HFFc6 (cell line): ENCODE measurements at regions not wholly inside any gene's neighbourhood (a gene's known extent, or its start where the extent isn't known, plus 50 kb on each side); places are given as distances from the start of the nearest gene placed in this dataset.
"Not testable (repeated sequence)": the region's sequence is repeated elsewhere in the genome, so short reads cannot be mapped to it uniquely, and the experiment has no call there.

ENCODE experiments used
- DNase-seq: peaks from one replicate; pipeline ENCODE4 v3.0.0-alpha.2; 2018
- H3K27ac Mint-ChIP-seq: 2 replicates; pipeline ENCODE4 v1.8.0; 2020; ENCODE audit warnings: mild to moderate bottlenecking, mixed read lengths
- H3K27me3 Mint-ChIP-seq: 2 replicates; pipeline ENCODE4 v1.8.0; 2021; ENCODE audit warnings: mild to moderate bottlenecking, moderate library complexity, mixed read lengths; ENCODE audit not compliant: insufficient read depth
- H3K36me3 Mint-ChIP-seq: 2 replicates; pipeline ENCODE4 v1.8.0; 2021; ENCODE audit warnings: low read depth, mixed read lengths
- H3K4me1 Mint-ChIP-seq: 2 replicates; pipeline ENCODE4 v1.8.0; 2020; ENCODE audit warnings: low read depth, mixed read lengths
- H3K4me3 Mint-ChIP-seq: 2 replicates; pipeline ENCODE4 v1.8.0; 2020; ENCODE audit warnings: mild to moderate bottlenecking, moderate library complexity, mixed read lengths
- H3K9me3 Mint-ChIP-seq: 2 replicates; pipeline ENCODE4 v1.8.0; 2020; ENCODE audit warnings: mild to moderate bottlenecking, mixed read lengths
- CTCF ChIP-seq: fragments of 200-600 bp; sonication (generic); IDR thresholded peaks from 2 replicates; pipeline ENCODE4 v1.5.0; 2021; ENCODE audit warnings: antibody characterized with exemption, mild to moderate bottlenecking

- no peak overlapping the region for H3K27ac Mint-ChIP-seq
These were observed 324.9 kb upstream of the COL8A1 start for GRCh38 chr3:99313485-99313884.

GRCh38 chr3:99298661-99299060 is 339.7 kb upstream of the COL8A1 start:
- Mint-ChIP-seq H3K4me3 (no peak overlapping the region), H3K9me3 (peaks cover 6% of the 10 kb centered on the region; the same call in 1 of the 2 replicates), H3K36me3 (peaks cover 6% of the 10 kb centered on the region; the same call in 1 of the 2 replicates), H3K27ac (no peak overlapping the region), H3K27me3 (no peaks in the 10 kb centered on the region; the same call in 1 of the 2 replicates), H3K4me1 (peaks cover 8% of the 10 kb centered on the region)
- TF ChIP-seq CTCF, result no peak
- no peak for DNase-seq

More at GRCh38 chr3:99313485-99313884, 324.9 kb upstream of the COL8A1 start:
- peaks cover 21% of the 10 kb centered on the region for H3K36me3 Mint-ChIP-seq
- peaks cover 38% of the 10 kb centered on the region for H3K4me1 Mint-ChIP-seq
- no peaks in the 10 kb centered on the region; the same call in none of the 2 replicates for H3K27me3 Mint-ChIP-seq
- H3K4me3 Mint-ChIP-seq, result no peak overlapping the region
- TF ChIP-seq CTCF, result no peak
- DNase-seq, result no peak
- H3K9me3 Mint-ChIP-seq, result peaks cover 20% of the 10 kb centered on the region

- Mint-ChIP-seq H3K4me1 (peaks cover 8% of the 10 kb centered on the region), H3K4me3 (no peak overlapping the region), H3K36me3 (no peaks in the 10 kb centered on the region), H3K27ac (no peak overlapping the region), H3K9me3 (peaks cover 4% of the 10 kb centered on the region; the same call in 1 of the 2 replicates), H3K27me3 (no peaks in the 10 kb centered on the region)
- no peak for TF ChIP-seq CTCF
- DNase-seq, result no peak
These were observed 342.6 kb upstream of the COL8A1 start for GRCh38 chr3:99295836-99296235.

GRCh38 chr3:99294092-99294491 is 344.3 kb upstream of the COL8A1 start:
- not testable (repeated sequence) for H3K27me3 Mint-ChIP-seq, H3K36me3 Mint-ChIP-seq, H3K4me3 Mint-ChIP-seq, H3K9me3 Mint-ChIP-seq, H3K4me1 Mint-ChIP-seq, H3K27ac Mint-ChIP-seq, DNase-seq

GRCh38 chr3:99287876-99288275 is 350.5 kb upstream of the COL8A1 start:
- no peak overlapping the region for H3K27ac Mint-ChIP-seq
- H3K36me3 Mint-ChIP-seq, result no peaks in the 10 kb centered on the region; the same call in 1 of the 2 replicates
- H3K4me3 Mint-ChIP-seq, result no peak overlapping the region
- H3K4me1 Mint-ChIP-seq, result peaks cover 10% of the 10 kb centered on the region
- DNase-seq, result no peak
- H3K9me3 Mint-ChIP-seq, result peaks cover 4% of the 10 kb centered on the region; the same call in 1 of the 2 replicates
- TF ChIP-seq CTCF, result no peak
- H3K27me3 Mint-ChIP-seq, result peaks cover 1% of the 10 kb centered on the region; the same call in 1 of the 2 replicates

- H3K9me3 Mint-ChIP-seq, result peaks cover 4% of the 10 kb centered on the region; the same call in 1 of the 2 replicates
- peak; percentile 3 for DNase-seq
- no peak overlapping the region for H3K27ac Mint-ChIP-seq
- no peak overlapping the region for H3K4me3 Mint-ChIP-seq
- H3K4me1 Mint-ChIP-seq, result peaks cover 10% of the 10 kb centered on the region
- no peaks in the 10 kb centered on the region; the same call in 1 of the 2 replicates for H3K36me3 Mint-ChIP-seq
- TF ChIP-seq CTCF, result no peak
- H3K27me3 Mint-ChIP-seq, result peaks cover 2% of the 10 kb centered on the region
These were observed 352.0 kb upstream of the COL8A1 start for GRCh38 chr3:99286266-99286845.
